Esophagus squamous epithelium (tissue), 5 donors: ENCODE measurements at regions not wholly inside any gene's neighbourhood (a gene's known extent, or its start where the extent isn't known, plus 50 kb on each side); places are given as distances from the start of the nearest gene placed in this dataset.

Source experiments
- DNase-seq: peaks from one replicate; lab custom pipeline; 2025; lab: John Stamatoyannopoulos, UW
- H3K27ac ChIP-seq, 4 donors: fragments of 200-600 bp; sonication (generic); one replicate each; pipeline ENCODE4 v1.5.1; 2016 to 2019; ENCODE audit warnings: mild to moderate bottlenecking in 1 of 4
- H3K27me3 ChIP-seq, 4 donors: fragments of 200-600 bp; sonication (generic); 1 replicate in 3 of 4; 2 replicates in 1 of 4; pipeline versions ENCODE4 v1.5.1 to v1.6.0; 2017 to 2021; ENCODE audit warnings: antibody characterized with exemption in 1 of 4
- H3K36me3 ChIP-seq, 3 donors: fragments of 200-600 bp; sonication (generic); one replicate each; pipeline ENCODE4 v1.5.1; 2016 to 2019
- H3K4me1 ChIP-seq, 3 donors: fragments of 200-600 bp; sonication (generic); one replicate each; pipeline ENCODE4 v1.5.1; 2017 to 2019
- H3K4me3 ChIP-seq, 4 donors: fragments of 200-600 bp; sonication (generic); 1 replicate in 3 of 4; 2 replicates in 1 of 4; pipeline ENCODE4 v1.5.1; 2016 to 2019; ENCODE audit warnings: mild to moderate bottlenecking in 2 of 4, moderate library complexity in 1 of 4
- H3K9me3 ChIP-seq, 3 donors: fragments of 200-600 bp; sonication (generic); one replicate each; pipeline ENCODE4 v1.5.1; 2016 to 2019
- CTCF ChIP-seq, 6 experiments: fragments of 450-650 bp in 4 of 6; fragments of 200-600 bp in 2 of 6; sonication (generic) in 2 of 6; IDR thresholded peaks; one replicate each; pipeline ENCODE4 v1.5.1; 2016 to 2019; ENCODE audit warnings: antibody characterized with exemption in 6 of 6, mild to moderate bottlenecking in 4 of 6, moderate library complexity in 4 of 6
- POLR2A ChIP-seq, 4 donors: fragments of 450-650 bp; IDR thresholded peaks; one replicate each; pipeline ENCODE4 v1.6.1; 2017; ENCODE audit warnings: antibody characterized with exemption in 4 of 4, mild to moderate bottlenecking in 4 of 4, moderate library complexity in 3 of 4
- WGBS, 2 donors: methylation state at CpG; one replicate each; pipeline ENCODE4 v1.1.5; 2018; 5-methylcytosine and 5-hydroxymethylcytosine counted together
- intact Hi-C: fragments of 100-400 bp; cut with DNase I; formaldehyde crosslinking; loops from one replicate; pipeline ENCODE4 v1.15.0; 2022
- donor health status: DM: yes; HTN: yes; CAD: no.

GRCh38 chr9:115596021-115596745 is 478.2 kb upstream of the TNC start:
- DNase-seq: no peak
- intact Hi-C loops: loop anchor here (10.0 kb wide), 3 partner anchors 289 to 1069 kb away; no protein-coding TSS in a partner anchor
- Histone ChIP-seq H3K27me3 (peaks cover 0 to 12% (median 0%) of the 10 kb centered on the region in 4 donors), H3K36me3 (no peaks in the 10 kb centered on the region), H3K9me3 (no peaks in the 10 kb centered on the region), H3K4me1 (peaks cover 3 to 46% (median 6%) of the 10 kb centered on the region in 3 donors), H3K27ac (peak overlapping the region in 1 of 4 donors; percentile 26), H3K4me3 (no peak overlapping the region)
- WGBS, 2 donors: 51 to 55% methylated on average over 10 of the region's 10 CpGs
- TF ChIP-seq CTCF (IDR thresholded peaks at IDR 0.05) (no peak), POLR2A (IDR thresholded peaks at IDR 0.05) (no peak)

GRCh38 chr9:115596746-115597080 is 478.8 kb upstream of the TNC start:
- H3K4me1 ChIP-seq: peaks cover 2 to 42% (median 6%) of the 10 kb centered on the region in 3 donors
- DNase-seq: no peak
- intact Hi-C loops: loop anchor here (10.0 kb wide), 3 partner anchors 288 to 1068 kb away; no protein-coding TSS in a partner anchor
- no peaks in the 10 kb centered on the region for H3K36me3 ChIP-seq
- no peak overlapping the region for H3K27ac ChIP-seq
- H3K9me3 ChIP-seq: no peaks in the 10 kb centered on the region
- TF ChIP-seq POLR2A (IDR thresholded peaks at IDR 0.05) (no peak), CTCF (IDR thresholded peaks at IDR 0.05) (no peak)
- peaks cover 0 to 12% (median 0%) of the 10 kb centered on the region in 4 donors for H3K27me3 ChIP-seq
- WGBS, 2 donors: 46 to 47% methylated on average over 4 of the region's 4 CpGs
- no peak overlapping the region for H3K4me3 ChIP-seq

GRCh38 chr9:115597330-115597895 is 479.5 kb upstream of the TNC start:
- DNase-seq: no peak
- intact Hi-C loops: loop anchor here (10.0 kb wide), 3 partner anchors 287 to 1067 kb away; no protein-coding TSS in a partner anchor
- H3K27me3 ChIP-seq: peaks cover 0 to 12% (median 0%) of the 10 kb centered on the region in 4 donors
- H3K27ac ChIP-seq: no peak overlapping the region
- WGBS, 2 donors: 87 to 98% methylated on average over 3 of the region's 3 CpGs
- no peaks in the 10 kb centered on the region for H3K9me3 ChIP-seq
- TF ChIP-seq POLR2A (IDR thresholded peaks at IDR 0.05): no peak
- TF ChIP-seq CTCF (IDR thresholded peaks at IDR 0.05): no peak
- H3K4me3 ChIP-seq: no peak overlapping the region
- H3K36me3 ChIP-seq: no peaks in the 10 kb centered on the region
- peaks cover 0 to 35% (median 3%) of the 10 kb centered on the region in 3 donors for H3K4me1 ChIP-seq

GRCh38 chr9:115598751-115599150 is 480.8 kb upstream of the TNC start:
- Histone ChIP-seq H3K4me3 (no peak overlapping the region), H3K27me3 (peaks cover 0 to 12% (median 0%) of the 10 kb centered on the region in 4 donors), H3K4me1 (peaks cover 0 to 27% (median 3%) of the 10 kb centered on the region in 3 donors), H3K27ac (no peak overlapping the region), H3K36me3 (no peaks in the 10 kb centered on the region), H3K9me3 (no peaks in the 10 kb centered on the region)
- intact Hi-C loops: loop anchor here (10.0 kb wide), 3 partner anchors 286 to 1066 kb away; no protein-coding TSS in a partner anchor
- TF ChIP-seq CTCF (IDR thresholded peaks at IDR 0.05) (no peak), POLR2A (IDR thresholded peaks at IDR 0.05) (no peak)
- DNase-seq: no peak

- no peak for DNase-seq
- TF ChIP-seq POLR2A (IDR thresholded peaks at IDR 0.05) (no peak), CTCF (IDR thresholded peaks at IDR 0.05) (no peak)
- Histone ChIP-seq H3K4me1 (peaks cover 0 to 16% (median 0%) of the 10 kb centered on the region in 3 donors), H3K27me3 (peaks cover 0 to 9% (median 0%) of the 10 kb centered on the region in 4 donors), H3K36me3 (no peaks in the 10 kb centered on the region), H3K4me3 (no peak overlapping the region), H3K9me3 (no peaks in the 10 kb centered on the region), H3K27ac (no peak overlapping the region)
- intact Hi-C loops: loop anchor here (10.0 kb wide), 3 partner anchors 285 to 1065 kb away; no protein-coding TSS in a partner anchor
- WGBS, 2 donors: 60 to 67% methylated on average over 1 of the region's 1 CpG
Measured at GRCh38 chr9:115599898-115600297, 481.9 kb upstream of the TNC start.
